Gastroesophageal sphincter (tissue), 4 donors: ENCODE measurements at regions not wholly inside any gene's neighbourhood (a gene's known extent, or its start where the extent isn't known, plus 50 kb on each side); places are given as distances from the start of the nearest gene placed in this dataset.
"Not testable (repeated sequence)": the region's sequence is repeated elsewhere in the genome, so short reads cannot be mapped to it uniquely, and the experiment has no call there.

Experiments used
- ATAC-seq: fragments of 150-250 bp; one replicate; pipeline ENCODE4 v1.9.1; 2016; ENCODE audit warnings: mild to moderate bottlenecking, moderate library complexity
- H3K27ac ChIP-seq, 4 donors: fragments of 200-600 bp; sonication (generic) in 3 of 4; 1 replicate in 3 of 4; 2 replicates in 1 of 4; pipeline ENCODE4 v1.5.1; 2016 to 2019
- H3K27me3 ChIP-seq: fragments of 200-600 bp; sonication (generic); one replicate; pipeline ENCODE4 v1.5.1; 2019
- H3K36me3 ChIP-seq, 2 donors: fragments of 200-600 bp; sonication (generic); one replicate each; pipeline ENCODE4 v1.5.1; 2019; ENCODE audit warnings: control low read depth in 1 of 2
- H3K4me1 ChIP-seq, 3 donors: fragments of 200-600 bp; sonication (generic); 1 replicate in 2 of 3; 2 replicates in 1 of 3; pipeline ENCODE4 v1.5.1; 2016 to 2019; ENCODE audit warnings: control low read depth in 2 of 3
- H3K4me3 ChIP-seq, 2 donors: fragments of 200-600 bp; sonication (generic); one replicate each; pipeline ENCODE4 v1.5.1; 2019; ENCODE audit warnings: mild to moderate bottlenecking in 1 of 2, moderate library complexity in 1 of 2
- H3K9me3 ChIP-seq, 3 donors: fragments of 200-600 bp; sonication (generic); one replicate each; pipeline ENCODE4 v1.5.1; 2017 to 2019; ENCODE audit warnings: control low read depth in 2 of 3
- CTCF ChIP-seq, 4 experiments: fragments of 200-600 bp in 2 of 4; fragments of 450-650 bp in 2 of 4; sonication (generic) in 1 of 4; IDR thresholded peaks; one replicate each; pipeline ENCODE4 v1.5.1; 2017 to 2019; ENCODE audit warnings: antibody characterized with exemption in 4 of 4, mild to moderate bottlenecking in 2 of 4, moderate library complexity in 2 of 4
- EP300 ChIP-seq: sonication (generic); formaldehyde crosslinking; IDR thresholded peaks from one replicate; pipeline ENCODE4 v1.6.1; 2017; ENCODE audit warnings: antibody characterized with exemption, mild to moderate bottlenecking
- POLR2A ChIP-seq, 2 donors: fragments of 450-650 bp; IDR thresholded peaks; one replicate each; pipeline ENCODE4 v1.6.1; 2017; ENCODE audit warnings: antibody characterized with exemption in 2 of 2, mild to moderate bottlenecking in 2 of 2, moderate library complexity in 1 of 2
- POLR2AphosphoS5 ChIP-seq: sonication (generic); formaldehyde crosslinking; IDR thresholded peaks from one replicate; pipeline ENCODE4 v1.6.1; 2017; ENCODE audit warnings: antibody characterized with exemption
- WGBS, 2 donors: methylation state at CpG; one replicate each; pipeline ENCODE4 v1.1.5; 2018; ENCODE audit warnings: low coverage in 1 of 2; 5-methylcytosine and 5-hydroxymethylcytosine counted together

GRCh38 chr22:47408409-47408808 lies 646.0 kb downstream of the TBC1D22A start:
- H3K4me1 ChIP-seq, result no peaks in the 10 kb centered on the region
- WGBS, 2 donors, result 67 to 85% methylated on average over 5 to 7 of the region's 7 CpGs
- TF ChIP-seq POLR2AphosphoS5 (no peak), EP300 (no peak), CTCF (IDR thresholded peaks at IDR 0.05) (no peak), POLR2A (IDR thresholded peaks at IDR 0.05) (no peak)
- ATAC-seq, result no peak
- H3K27ac ChIP-seq, result no peak overlapping the region
- no peaks in the 10 kb centered on the region for H3K36me3 ChIP-seq
- peaks cover 63% of the 10 kb centered on the region for H3K27me3 ChIP-seq
- no peak overlapping the region for H3K4me3 ChIP-seq
- no peaks in the 10 kb centered on the region for H3K9me3 ChIP-seq

- 57 to 66% methylated on average over 4 to 5 of the region's 6 CpGs for WGBS, 2 donors
These were observed 645.1 kb downstream of the TBC1D22A start for GRCh38 chr22:47407461-47408025.

GRCh38 chr22:47406896-47407295 lies 644.4 kb downstream of the TBC1D22A start:
- TF ChIP-seq POLR2A (IDR thresholded peaks at IDR 0.05) (no peak), POLR2AphosphoS5 (no peak), EP300 (no peak), CTCF (IDR thresholded peaks at IDR 0.05) (no peak)
- 85 to 97% methylated on average over 6 to 10 of the region's 11 CpGs for WGBS, 2 donors
- Histone ChIP-seq H3K9me3 (no peaks in the 10 kb centered on the region), H3K4me3 (no peak overlapping the region), H3K27ac (no peak overlapping the region), H3K36me3 (no peaks in the 10 kb centered on the region), H3K4me1 (no peaks in the 10 kb centered on the region), H3K27me3 (peaks cover 73% of the 10 kb centered on the region)
- ATAC-seq, result no peak

More at GRCh38 chr22:47407461-47408025, 645.1 kb downstream of the TBC1D22A start:
- Histone ChIP-seq H3K27ac (no peak overlapping the region), H3K36me3 (no peaks in the 10 kb centered on the region), H3K4me1 (no peaks in the 10 kb centered on the region), H3K9me3 (no peaks in the 10 kb centered on the region), H3K27me3 (peaks cover 71% of the 10 kb centered on the region), H3K4me3 (no peak overlapping the region)
- no peak for TF ChIP-seq EP300
- TF ChIP-seq POLR2A (IDR thresholded peaks at IDR 0.05), result no peak
- no peak for TF ChIP-seq POLR2AphosphoS5
- no peak for TF ChIP-seq CTCF (IDR thresholded peaks at IDR 0.05)
- ATAC-seq, result no peak

- Histone ChIP-seq H3K4me1 (no peaks in the 10 kb centered on the region), H3K27ac (no peak overlapping the region), H3K9me3 (no peaks in the 10 kb centered on the region), H3K36me3 (no peaks in the 10 kb centered on the region), H3K27me3 (peaks cover 73% of the 10 kb centered on the region), H3K4me3 (no peak overlapping the region)
- ATAC-seq, result no peak
- TF ChIP-seq POLR2A (IDR thresholded peaks at IDR 0.05), result no peak
- TF ChIP-seq CTCF (IDR thresholded peaks at IDR 0.05), result no peak
- TF ChIP-seq EP300, result no peak
- no peak for TF ChIP-seq POLR2AphosphoS5
- WGBS, 2 donors, result 91 to 92% methylated on average over 9 to 12 of the region's 12 CpGs
These were observed 643.9 kb downstream of the TBC1D22A start for GRCh38 chr22:47406180-47406834.

- H3K27me3 ChIP-seq, result peaks cover 62% of the 10 kb centered on the region
- H3K9me3 ChIP-seq, H3K36me3 ChIP-seq, H3K27ac ChIP-seq, H3K4me3 ChIP-seq, H3K4me1 ChIP-seq, ATAC-seq: not testable (repeated sequence)
- WGBS, 2 donors, result 81 to 91% methylated on average over 9 to 10 of the region's 15 CpGs
These were observed 642.8 kb downstream of the TBC1D22A start for GRCh38 chr22:47405222-47405621.
